ENCODE measurements at regions not wholly inside any gene's neighbourhood (a gene's known extent, or its start where the extent isn't known, plus 50 kb on each side); places are given as distances from the start of the nearest gene placed in this dataset.

DNA sequence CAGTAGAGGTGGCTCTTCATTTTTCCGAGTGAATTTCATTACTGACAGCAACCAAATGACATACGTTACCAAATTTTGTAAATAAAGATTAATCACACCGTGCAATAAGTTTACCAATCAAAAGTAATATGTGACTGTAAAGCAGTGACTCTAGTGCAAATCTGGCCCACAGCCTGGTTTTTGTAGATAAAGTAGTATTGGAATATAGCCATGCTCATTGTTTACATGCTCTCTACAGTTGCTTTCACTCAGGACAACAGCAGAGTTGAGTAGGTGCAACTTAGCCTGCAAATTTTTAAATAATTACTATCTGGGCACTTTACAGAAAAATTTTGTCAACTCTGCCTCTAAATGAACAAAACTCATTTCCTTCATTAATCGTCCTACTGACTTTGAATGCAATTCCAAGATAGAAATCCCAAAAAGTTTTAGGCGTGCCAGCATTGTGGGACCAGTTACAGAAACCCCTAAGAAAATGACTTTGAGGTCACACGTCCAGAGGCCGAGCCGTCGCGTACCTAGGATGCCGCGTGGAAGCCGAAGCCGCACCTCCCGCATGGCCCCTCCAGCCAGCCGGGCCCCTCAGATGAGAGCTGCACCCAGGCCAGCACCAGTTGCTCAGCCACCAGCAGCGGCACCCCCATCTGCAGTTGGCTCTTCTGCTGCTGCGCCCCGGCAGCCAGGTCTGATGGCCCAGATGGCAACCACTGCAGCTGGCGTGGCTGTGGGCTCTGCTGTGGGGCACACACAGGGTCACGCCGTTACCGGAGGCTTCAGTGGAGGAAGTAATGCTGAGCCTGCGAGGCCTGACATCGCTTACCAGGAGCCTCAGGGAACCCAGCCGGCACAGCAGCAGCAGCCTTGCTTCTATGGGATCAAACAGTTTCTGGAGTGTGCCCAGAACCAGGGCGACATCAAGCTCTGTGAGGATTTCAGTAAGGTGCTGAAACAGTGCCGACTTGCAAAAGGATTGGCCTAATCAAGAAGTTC is 180.7 kb upstream of the TLE4 start:
- no peak overlapping the region for H3K27ac ChIP-seq (ENCODE audit: low read depth in 1 of 2, low read length in 2 of 2)
- peaks cover 0 to 3% (median 0%) of the 10 kb centered on the region in 7 donors for H3K9me3 Mint-ChIP-seq
- H4K20me1 ChIP-seq (ENCODE audit: insufficient read depth, low read length): no peaks in the 10 kb centered on the region
- H3K36me3 Mint-ChIP-seq: no peaks in the 10 kb centered on the region
- intact Hi-C loops (cut with micrococcal nuclease): no loop called here
- no peak overlapping the region for H3K9ac ChIP-seq (ENCODE audit: insufficient read depth, low read length, poor library complexity, severe bottlenecking)
- no peak overlapping the region for H3K4me3 Mint-ChIP-seq
- no peak overlapping the region for H2AFZ ChIP-seq (ENCODE audit: insufficient read depth, low read depth, low read length, poor library complexity, severe bottlenecking)
- no peaks in the 10 kb centered on the region for H3K4me1 ChIP-seq (ENCODE audit: control insufficient read depth in 1 of 2, insufficient read depth in 2 of 2, low read length in 2 of 2)
- no peak for DNase-seq
- no peaks in the 10 kb centered on the region for H3K27me3 Mint-ChIP-seq (ENCODE audit: low read depth in 3 of 3)
- no peak overlapping the region for H3K4me3 ChIP-seq (replicated peaks in 1 of 3; ENCODE audit: low read depth in 2 of 3, low read length in 3 of 3)
- H3K27me3 ChIP-seq (ENCODE audit: control insufficient read depth in 2 of 2, insufficient read depth in 2 of 2, low read length in 2 of 2): no peaks in the 10 kb centered on the region
- no peaks in the 10 kb centered on the region for H3K9me3 ChIP-seq (replicated peaks in 1 of 2; ENCODE audit: control insufficient read depth in 1 of 2, insufficient read depth in 1 of 2, low read length in 2 of 2)
- 94% methylated on average over 19 of the region's 28 CpGs for WGBS (ENCODE audit: insufficient coverage)
- peaks cover 4% of the 10 kb centered on the region for H3K4me1 Mint-ChIP-seq
- H3K79me2 ChIP-seq (ENCODE audit: insufficient read depth, low read length): no peaks in the 10 kb centered on the region
- H3K27ac Mint-ChIP-seq: no peak overlapping the region
- no peak for TF ChIP-seq CTCF (IDR thresholded peaks at IDR 0.05)
- no peak overlapping the region for H3K4me2 ChIP-seq (replicated peaks; ENCODE audit: extremely low read depth, low read length, poor library complexity, severe bottlenecking)
- no peaks in the 10 kb centered on the region for H3K36me3 ChIP-seq (replicated peaks in 1 of 2; ENCODE audit: control insufficient read depth in 1 of 2, insufficient read depth in 2 of 2, low read length in 2 of 2)

DNA sequence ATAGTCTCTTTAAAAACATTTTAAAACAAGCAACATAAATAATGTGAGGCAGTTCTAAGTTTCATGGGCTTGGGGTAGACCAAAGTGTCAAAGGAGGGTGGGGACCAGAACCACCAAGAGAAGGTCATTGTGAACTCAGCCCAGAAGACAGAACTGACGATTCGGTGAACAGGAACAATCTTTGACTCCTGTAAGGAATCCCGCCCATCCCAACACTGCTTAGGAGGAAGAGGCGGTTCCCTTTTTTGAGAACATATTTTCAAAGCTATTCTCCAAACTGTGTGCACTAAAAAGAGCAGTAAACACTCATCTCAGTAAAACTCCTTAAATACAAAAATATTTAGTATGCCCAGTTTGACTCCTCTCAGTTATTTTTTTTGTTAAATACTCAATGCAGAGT is 176.5 kb upstream of the TLE4 start:
- H3K4me3 Mint-ChIP-seq: no peak overlapping the region
- Histone ChIP-seq H3K27ac (ENCODE audit: low read depth in 1 of 2, low read length in 2 of 2) (no peak overlapping the region), H2AFZ (ENCODE audit: insufficient read depth, low read depth, low read length, poor library complexity, severe bottlenecking) (no peak overlapping the region), H3K79me2 (ENCODE audit: insufficient read depth, low read length) (no peaks in the 10 kb centered on the region), H3K9me3 (replicated peaks in 1 of 2; ENCODE audit: control insufficient read depth in 1 of 2, insufficient read depth in 1 of 2, low read length in 2 of 2) (no peaks in the 10 kb centered on the region), H3K27me3 (ENCODE audit: control insufficient read depth in 2 of 2, insufficient read depth in 2 of 2, low read length in 2 of 2) (no peaks in the 10 kb centered on the region), H3K9ac (ENCODE audit: insufficient read depth, low read length, poor library complexity, severe bottlenecking) (no peak overlapping the region), H4K20me1 (ENCODE audit: insufficient read depth, low read length) (no peaks in the 10 kb centered on the region), H3K4me2 (replicated peaks; ENCODE audit: extremely low read depth, low read length, poor library complexity, severe bottlenecking) (no peak overlapping the region), H3K4me1 (ENCODE audit: control insufficient read depth in 1 of 2, insufficient read depth in 2 of 2, low read length in 2 of 2) (no peaks in the 10 kb centered on the region), H3K4me3 (replicated peaks in 1 of 3; ENCODE audit: low read depth in 2 of 3, low read length in 3 of 3) (no peak overlapping the region), H3K36me3 (replicated peaks in 1 of 2; ENCODE audit: control insufficient read depth in 1 of 2, insufficient read depth in 2 of 2, low read length in 2 of 2) (no peaks in the 10 kb centered on the region)
- intact Hi-C loops (cut with micrococcal nuclease): no loop called here
- no peak for DNase-seq
- peaks cover 0 to 3% (median 0%) of the 10 kb centered on the region in 7 donors for H3K9me3 Mint-ChIP-seq
- no peaks in the 10 kb centered on the region for H3K27me3 Mint-ChIP-seq (ENCODE audit: low read depth in 3 of 3)
- H3K36me3 Mint-ChIP-seq: no peaks in the 10 kb centered on the region
- no CpG with 5 or more reads among the region's 4 CpGs for WGBS (ENCODE audit: insufficient coverage)
- no peak for TF ChIP-seq CTCF (IDR thresholded peaks at IDR 0.05)
- peaks cover 4% of the 10 kb centered on the region for H3K4me1 Mint-ChIP-seq
- no peak overlapping the region for H3K27ac Mint-ChIP-seq

All from CD14-positive monocyte (primary cell).